ENCODE measurements at regions not wholly inside any gene's neighbourhood (a gene's known extent, or its start where the extent isn't known, plus 50 kb on each side); places are given as distances from the start of the nearest gene placed in this dataset.
"Not testable (repeated sequence)": the region's sequence is repeated elsewhere in the genome, so short reads cannot be mapped to it uniquely, and the experiment has no call there.

DNA sequence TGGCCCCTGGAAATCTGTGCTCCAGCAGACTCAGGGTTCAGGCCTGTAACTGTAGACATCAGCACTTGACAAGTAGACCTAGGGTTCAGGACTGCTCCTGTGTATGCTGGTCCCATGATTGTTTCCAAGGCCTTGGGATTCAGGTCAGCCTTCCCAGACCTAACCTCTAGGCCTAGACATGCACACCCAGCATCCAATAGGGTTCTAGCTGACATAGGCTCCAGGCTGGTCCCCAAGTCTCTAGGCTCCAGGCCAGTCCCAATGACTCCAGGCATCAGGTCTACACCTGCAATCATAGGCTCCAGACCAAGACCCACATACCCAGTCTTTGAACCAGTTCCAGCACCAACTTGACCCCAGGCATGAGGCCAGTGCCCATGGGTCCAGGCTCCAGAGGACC, 166.2 kb upstream of the GRIA4 start:
- no peak for DNase-seq (ENCODE audit: low spot score)
- intact Hi-C loops (cut with DNase I): no loop called here

- intact Hi-C loops (cut with DNase I): no loop called here
Measured at GRCh38 chr11:105432241-105432995, 177.5 kb upstream of the GRIA4 start.

GRCh38 chr11:105429096-105429910, 180.6 kb upstream of the GRIA4 start:
- intact Hi-C loops (cut with DNase I): no loop called here
- no peak for DNase-seq (ENCODE audit: low spot score)

More at GRCh38 chr11:105432241-105432995, 177.5 kb upstream of the GRIA4 start:
- DNase-seq (ENCODE audit: low spot score): no peak

GRCh38 chr11:105407101-105407500, 202.8 kb upstream of the GRIA4 start:
- intact Hi-C loops (cut with DNase I): no loop called here
- no peak for DNase-seq (ENCODE audit: low spot score)

DNA sequence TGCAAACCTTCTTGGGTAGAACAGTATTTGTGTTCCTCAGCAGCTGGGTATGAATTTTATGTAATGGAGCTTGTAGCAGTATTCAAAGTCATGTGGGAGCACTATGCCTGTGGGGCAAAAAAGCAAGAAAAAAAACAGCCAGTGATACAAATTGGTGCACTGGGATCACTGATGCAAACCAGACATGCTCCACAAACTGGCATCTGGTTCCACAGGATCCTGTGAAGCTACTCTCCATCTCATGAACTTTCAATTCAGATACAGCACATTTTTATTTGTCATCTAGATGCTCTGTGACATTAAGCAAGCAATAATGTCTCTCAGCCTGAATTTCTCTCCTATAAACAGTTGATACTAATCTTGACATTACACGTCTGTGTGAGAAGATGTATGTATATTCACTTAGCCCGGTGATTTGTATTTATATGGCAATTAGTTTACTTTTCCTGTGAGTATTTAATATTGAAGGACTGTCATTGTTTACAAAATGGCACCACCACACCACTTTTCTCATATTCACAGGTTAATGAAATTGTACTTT, 208.5 kb upstream of the GRIA4 start:
- no peak for DNase-seq (ENCODE audit: low spot score)
- intact Hi-C loops (cut with DNase I): no loop called here

GRCh38 chr11:105399511-105399910, 210.4 kb upstream of the GRIA4 start:
- DNase-seq (ENCODE audit: low spot score): no peak
- intact Hi-C loops (cut with DNase I): no loop called here

DNA sequence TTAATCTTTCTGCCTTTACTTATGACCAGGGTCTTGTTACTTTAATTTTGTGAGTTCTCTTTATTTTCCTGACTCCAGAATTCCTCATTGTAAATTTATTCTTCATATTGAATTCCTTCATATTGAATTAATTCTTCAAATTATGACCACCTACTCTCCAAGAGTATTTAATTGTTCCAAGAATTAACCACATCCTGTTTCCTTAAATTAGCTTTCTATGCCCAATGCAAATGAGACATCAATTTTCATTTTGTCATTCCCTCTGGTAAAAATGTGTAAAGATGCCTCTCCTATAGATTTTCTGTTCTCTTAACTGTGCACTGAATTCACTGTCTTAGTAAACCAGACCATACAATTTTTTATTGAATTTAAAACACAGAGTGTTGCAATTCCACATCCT, 211.2 kb upstream of the GRIA4 start:
- intact Hi-C loops (cut with DNase I): no loop called here
- DNase-seq (ENCODE audit: low spot score): no peak

GRCh38 chr11:105393326-105393725, 216.5 kb upstream of the GRIA4 start:
- DNase-seq (ENCODE audit: low spot score): no peak
- intact Hi-C loops (cut with DNase I): no loop called here

GRCh38 chr11:105392556-105392955, 217.3 kb upstream of the GRIA4 start:
- DNase-seq (ENCODE audit: low spot score): no peak
- intact Hi-C loops (cut with DNase I): no loop called here

DNA sequence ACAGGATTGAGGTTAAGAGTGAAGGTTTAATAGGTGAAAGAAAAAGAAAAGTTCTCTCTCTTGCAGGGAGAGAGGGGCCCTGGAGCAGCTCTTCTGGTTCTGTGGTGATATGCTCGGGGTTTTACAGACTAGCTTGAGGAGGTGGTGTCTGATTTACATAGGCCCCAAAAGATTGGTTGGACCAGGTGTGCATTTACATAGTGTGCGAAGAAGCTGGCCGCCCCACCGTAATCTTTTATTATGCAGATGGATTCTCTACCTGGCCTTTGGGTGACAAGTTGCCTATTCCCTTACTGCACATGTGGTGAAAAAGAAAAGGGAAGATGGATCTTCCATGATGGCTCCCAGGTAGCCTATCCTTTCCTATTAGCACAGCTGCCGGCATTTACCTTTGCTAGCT, 219.9 kb upstream of the GRIA4 start:
- intact Hi-C loops (cut with DNase I): no loop called here
- no peak for DNase-seq (ENCODE audit: low spot score)

DNA sequence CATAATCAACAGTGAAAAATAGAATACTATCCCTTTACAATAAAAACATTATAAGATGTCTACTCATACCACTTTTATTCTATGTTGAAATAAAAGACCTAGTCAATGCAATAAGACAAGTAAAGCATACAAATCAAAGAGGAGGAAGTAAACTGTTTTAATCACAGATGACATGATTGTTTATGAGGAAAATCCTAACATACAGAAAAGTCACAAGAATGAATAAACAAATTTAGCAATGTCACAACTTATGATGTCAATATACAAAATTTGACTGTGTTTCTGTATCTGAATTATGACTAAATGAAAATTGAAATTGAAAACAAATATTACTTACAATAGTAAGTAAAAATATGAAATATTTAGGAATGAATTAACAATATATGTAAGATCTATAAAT, 221.9 kb upstream of the GRIA4 start:
- intact Hi-C loops (cut with DNase I): no loop called here
- DNase-seq (ENCODE audit: low spot score): no peak

- intact Hi-C loops (cut with DNase I): no loop called here
- DNase-seq (ENCODE audit: low spot score): no peak
Measured at GRCh38 chr11:105381941-105382340, 227.9 kb upstream of the GRIA4 start.

DNA sequence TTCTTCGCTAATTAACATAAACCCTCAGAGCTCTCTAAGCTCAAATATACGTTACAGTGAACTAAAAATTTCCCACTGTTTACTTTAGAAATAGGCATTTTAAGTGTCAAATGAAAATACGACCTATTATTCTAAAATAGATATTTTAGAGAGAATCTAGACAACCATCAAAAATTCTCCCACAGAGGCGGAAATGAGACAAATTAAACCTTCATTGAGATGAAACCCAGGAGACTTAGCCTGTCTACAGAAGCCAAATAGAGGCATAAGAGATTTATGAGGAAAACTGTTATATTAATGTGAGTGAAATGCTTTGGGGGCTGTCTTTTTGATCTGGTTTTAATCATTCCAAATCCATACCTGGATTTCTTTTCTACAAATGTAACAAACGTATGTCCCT, 232.0 kb upstream of the GRIA4 start:
- no peak for DNase-seq (ENCODE audit: low spot score)
- intact Hi-C loops (cut with DNase I): no loop called here

DNA sequence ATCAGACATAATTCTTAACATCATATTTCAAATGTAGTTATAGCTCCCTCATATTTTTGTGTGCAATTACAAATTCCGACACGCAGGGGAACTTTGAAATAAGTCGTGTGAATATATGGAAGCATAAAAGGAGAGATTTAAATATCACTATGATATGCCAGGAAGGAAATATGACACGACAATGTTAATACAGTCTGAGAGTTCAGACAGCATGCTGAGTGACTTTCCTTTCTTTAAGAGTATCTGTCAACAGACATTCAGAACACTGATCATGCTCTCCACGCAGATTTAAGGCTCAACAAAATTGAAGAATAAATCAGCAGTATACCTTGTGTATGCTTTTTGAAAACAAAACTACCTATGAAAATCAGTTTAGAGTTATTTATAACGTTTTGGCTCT, 232.6 kb upstream of the CARD18 start:
- intact Hi-C loops (cut with DNase I): no loop called here
- no peak for DNase-seq (ENCODE audit: low spot score)

- DNase-seq (ENCODE audit: low spot score): no peak
- intact Hi-C loops (cut with DNase I): no loop called here
Measured at GRCh38 chr11:105371311-105371710, 231.7 kb upstream of the CARD18 start.

DNA sequence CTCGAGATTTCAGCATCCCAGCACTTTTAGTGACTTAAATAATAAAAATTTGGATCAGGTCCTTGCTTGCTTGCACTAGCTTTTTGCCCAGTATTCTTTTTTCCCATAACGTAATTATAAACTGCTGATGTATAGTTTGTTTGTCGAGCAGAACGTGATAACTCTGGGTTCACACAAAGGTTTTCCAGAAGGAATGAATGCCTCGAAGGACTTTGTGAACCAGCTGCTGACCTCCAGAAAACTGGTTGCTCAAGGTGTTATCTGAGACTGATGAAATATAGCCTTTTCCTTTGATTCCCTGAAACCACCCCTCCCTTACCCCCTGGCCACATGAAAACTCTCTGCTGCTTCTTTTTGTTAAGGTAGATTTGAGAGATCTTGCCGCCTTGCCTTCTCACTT, 229.1 kb upstream of the CARD18 start:
- intact Hi-C loops (cut with DNase I): no loop called here
- no peak for DNase-seq (ENCODE audit: low spot score)

- no peak for DNase-seq (ENCODE audit: low spot score)
- intact Hi-C loops (cut with DNase I): no loop called here
Measured at GRCh38 chr11:105367129-105367528, 227.6 kb upstream of the CARD18 start.

DNA sequence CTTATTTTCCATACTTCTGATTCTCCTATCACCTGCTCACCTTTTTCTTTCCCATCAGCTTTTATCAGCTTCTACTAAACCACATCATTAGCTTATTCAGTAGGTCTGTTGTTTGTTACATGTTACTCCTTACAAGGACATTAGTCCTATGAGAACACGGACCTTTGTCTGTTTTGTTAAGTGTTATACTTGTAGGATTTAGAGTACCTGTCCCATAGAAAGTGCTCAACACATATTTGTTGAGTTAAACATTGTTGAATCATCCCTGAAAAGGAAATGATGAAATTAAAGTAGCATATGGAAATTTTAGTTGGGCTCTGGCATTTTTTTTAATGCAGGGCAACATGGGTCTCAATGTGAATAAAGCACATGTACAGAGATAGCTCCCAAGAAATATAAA, 222.1 kb upstream of the CARD18 start:
- intact Hi-C loops (cut with DNase I): no loop called here
- DNase-seq (ENCODE audit: low spot score): no peak

DNA sequence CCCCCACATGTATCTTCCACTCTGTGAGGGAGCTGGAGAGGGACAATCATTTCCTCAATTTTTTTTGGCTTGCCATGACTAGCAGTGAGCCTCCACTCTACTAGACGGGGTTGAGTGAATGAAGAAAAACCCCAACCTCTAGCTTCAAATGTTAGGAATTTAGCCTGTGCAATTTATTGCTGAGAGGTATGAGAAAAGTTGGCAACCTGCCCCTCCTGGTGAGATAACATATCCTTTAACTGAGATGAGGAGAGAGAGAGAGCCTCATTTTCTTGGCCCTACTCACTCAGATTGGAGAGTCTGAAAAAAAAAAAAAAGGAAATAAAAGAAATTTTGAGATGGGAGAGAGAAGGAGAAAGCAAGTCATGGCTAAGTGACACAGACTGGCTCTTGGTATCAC, 218.2 kb upstream of the CARD18 start:
- intact Hi-C loops (cut with DNase I): no loop called here
- no peak for DNase-seq (ENCODE audit: low spot score)

DNA sequence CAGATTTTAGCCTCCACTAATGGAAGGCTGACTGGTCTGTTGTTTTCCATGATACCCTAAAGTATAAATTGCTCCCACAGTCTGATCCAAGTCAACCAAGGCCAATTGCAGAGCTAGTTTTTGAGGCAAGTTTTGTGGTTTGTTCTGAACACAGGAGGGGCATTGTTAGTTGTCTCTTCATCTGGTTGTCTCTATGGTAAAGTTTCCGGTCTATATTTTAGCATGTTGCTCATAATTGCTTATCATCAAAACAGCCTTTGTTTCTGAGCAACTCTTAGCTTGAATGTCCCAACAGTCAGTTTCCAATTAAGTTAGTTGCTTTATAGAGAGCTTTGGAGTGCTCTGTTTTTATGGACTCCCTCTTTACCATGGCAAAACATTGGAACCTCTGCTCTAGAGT, 217.6 kb upstream of the CARD18 start:
- no peak for DNase-seq (ENCODE audit: low spot score)
- intact Hi-C loops (cut with DNase I): no loop called here

DNA sequence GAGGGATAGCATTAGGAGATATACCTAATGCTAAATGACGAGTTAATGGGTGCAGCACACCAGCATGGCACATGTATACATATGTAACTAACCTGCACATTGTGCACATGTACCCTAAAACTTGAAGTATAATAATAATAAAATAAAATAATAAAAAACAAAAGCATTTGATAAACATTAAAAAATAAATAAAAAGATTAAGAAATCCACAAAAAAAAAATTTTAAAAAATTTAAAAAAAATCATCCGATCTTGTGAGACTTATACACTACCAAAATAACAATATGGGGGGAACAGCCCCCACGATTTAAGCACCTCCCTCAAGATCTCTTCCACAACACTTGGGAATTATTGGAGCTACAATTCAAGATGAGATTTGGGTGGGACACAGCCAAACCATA, 210.3 kb upstream of the CARD18 start:
- intact Hi-C loops (cut with DNase I); DNase-seq (ENCODE audit: low spot score): not testable (repeated sequence)
